HG03095 (cell line): ENCODE measurements at regions not wholly inside any gene's neighbourhood (a gene's known extent, or its start where the extent isn't known, plus 50 kb on each side); places are given as distances from the start of the nearest gene placed in this dataset.

Experiments used
- ATAC-seq: cut with Tn5 transposase; IDR thresholded peaks from one replicate; pipeline ENCODE4 v1.9.1; 2021; ENCODE audit warnings: moderate library complexity; ENCODE audit not compliant: unreplicated experiment

GRCh38 chr2:190783513-190784263, 96.9 kb upstream of the GLS start:
- ATAC-seq: no peak

DNA sequence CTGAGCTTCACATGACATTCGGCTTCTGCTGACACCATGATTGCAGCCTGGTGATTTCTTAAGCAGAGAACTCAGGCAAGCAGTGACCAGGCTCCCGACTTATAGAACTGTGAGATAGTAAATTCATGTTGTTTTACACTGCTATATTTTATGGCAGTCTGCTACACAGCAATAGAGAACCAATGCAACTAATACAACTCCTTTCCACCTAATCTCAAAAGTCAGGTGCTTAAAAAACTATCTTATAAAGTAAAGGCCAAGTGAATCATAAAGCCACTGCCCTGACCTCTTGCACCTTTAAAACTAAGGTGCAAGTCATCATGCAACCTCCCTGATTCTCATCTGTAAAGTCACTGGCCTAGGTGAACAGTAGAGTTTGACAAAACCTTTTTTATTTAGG, 95.3 kb upstream of the GLS start:
- ATAC-seq: no peak

DNA sequence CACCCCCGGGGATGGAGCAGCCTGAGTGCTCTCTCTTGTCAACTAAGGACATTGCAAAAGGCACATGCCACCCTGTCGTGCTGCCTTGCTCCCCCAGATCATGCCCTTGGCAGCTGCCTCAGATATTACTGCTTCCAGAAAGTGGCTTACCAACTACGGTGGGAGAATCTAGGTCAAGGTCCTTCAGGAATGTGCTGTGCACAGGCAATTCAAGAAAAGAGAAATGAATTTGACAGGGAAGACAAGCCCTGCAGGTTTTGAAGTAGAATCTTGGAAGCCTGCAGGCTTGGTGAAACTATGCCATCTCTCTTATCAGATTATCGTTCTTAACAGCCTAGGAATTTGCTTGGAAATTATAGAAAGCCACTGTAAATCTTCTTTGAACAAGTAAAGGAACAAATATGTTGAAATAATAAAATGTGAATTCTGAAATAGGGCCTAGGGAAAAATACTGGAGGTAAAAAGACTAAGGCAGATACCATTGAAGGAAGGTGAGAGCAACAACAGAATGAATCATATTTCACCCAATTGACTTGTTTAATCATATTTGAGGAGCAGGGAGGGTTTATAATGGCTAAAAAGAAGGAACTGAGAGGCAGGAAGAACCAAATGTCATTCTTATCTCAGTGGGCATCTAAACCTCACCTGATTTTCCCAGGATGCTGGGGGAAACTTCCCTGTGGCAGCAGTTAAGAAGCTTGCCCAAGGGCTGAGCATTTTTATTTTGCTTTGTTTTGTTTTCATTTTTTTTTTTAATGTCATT, 94.0 kb upstream of the GLS start:
- ATAC-seq: no peak

DNA sequence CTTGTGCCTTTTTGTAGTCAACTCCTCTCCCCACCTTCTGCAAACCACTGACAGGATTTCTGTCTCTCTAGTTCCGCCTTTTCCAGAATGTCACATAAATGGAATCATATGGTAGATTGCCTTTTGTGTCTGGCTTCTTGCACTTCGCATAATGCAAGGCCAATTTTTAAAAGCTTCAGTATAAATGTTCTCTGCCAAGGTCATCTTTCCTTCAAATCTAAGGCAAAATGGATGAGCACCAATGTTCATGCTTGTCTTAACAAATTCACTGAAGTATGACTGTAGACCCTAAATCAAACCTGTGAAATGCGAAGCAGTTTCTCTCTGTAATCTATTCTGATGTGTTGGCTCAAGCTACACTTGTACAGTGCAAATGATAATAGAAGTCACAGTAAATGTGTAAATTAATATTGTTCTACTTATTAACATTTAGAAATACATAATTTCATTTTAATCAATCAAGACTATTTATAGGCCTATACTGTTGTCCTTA, 92.8 kb upstream of the GLS start:
- no peak for ATAC-seq

- no peak for ATAC-seq
Measured at GRCh38 chr2:190789074-190790004, 91.3 kb upstream of the GLS start.

DNA sequence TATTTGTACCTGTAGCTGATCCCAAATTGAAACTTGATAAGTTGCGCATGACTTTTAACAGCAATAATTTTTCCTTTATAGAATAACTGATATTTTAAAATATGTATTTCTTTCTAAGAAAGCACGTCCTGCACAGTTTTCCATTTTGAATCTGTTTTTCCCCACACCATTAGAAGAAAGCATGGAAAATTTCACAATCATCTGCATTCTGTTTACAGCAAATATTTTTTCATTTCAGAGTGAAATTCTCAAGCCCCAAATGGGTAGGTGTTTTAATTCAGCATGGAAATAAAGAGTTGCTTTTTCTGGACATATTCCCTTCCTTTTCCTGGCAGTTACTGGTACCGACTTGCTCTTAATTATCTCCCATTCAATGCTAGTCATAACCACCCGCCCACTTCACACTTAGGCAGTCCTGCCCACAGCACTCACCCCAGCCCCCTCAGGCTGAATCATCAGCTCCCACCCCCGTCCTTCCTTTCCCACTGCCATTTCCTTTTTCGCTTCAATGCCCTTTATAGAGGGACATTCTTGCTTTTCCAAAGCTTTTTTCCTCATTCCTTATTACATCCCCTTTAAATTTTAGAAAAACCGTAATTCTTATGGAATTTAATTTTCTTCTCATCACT, 89.2 kb upstream of the GLS start:
- ATAC-seq: no peak

DNA sequence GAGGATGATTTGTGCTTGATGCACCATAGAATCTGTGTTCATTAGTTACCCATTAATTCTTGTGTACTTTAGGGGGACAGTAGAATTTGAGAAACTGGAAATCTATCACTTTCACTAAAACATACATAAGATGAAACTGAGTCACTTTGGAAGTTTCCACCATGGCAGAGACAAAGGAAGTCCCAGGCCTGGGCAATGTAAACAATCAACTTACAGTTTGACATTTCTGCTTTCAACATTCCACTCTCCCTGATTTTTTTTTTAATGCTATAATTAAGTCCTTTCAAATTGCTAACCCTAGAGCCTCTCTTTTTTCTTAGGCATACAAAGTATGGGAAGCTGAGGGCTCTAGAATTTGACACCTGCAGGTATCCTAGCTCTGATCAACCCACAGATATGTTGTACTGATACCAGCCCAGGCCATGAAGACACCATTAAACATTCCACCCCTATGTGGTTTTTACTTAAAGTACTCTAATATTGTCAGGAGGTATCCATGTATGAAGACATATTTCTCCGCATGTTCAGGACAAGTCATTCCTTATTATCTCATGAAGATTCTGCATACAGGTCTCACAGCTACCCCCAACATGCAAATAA, 88.5 kb upstream of the GLS start:
- ATAC-seq: no peak

DNA sequence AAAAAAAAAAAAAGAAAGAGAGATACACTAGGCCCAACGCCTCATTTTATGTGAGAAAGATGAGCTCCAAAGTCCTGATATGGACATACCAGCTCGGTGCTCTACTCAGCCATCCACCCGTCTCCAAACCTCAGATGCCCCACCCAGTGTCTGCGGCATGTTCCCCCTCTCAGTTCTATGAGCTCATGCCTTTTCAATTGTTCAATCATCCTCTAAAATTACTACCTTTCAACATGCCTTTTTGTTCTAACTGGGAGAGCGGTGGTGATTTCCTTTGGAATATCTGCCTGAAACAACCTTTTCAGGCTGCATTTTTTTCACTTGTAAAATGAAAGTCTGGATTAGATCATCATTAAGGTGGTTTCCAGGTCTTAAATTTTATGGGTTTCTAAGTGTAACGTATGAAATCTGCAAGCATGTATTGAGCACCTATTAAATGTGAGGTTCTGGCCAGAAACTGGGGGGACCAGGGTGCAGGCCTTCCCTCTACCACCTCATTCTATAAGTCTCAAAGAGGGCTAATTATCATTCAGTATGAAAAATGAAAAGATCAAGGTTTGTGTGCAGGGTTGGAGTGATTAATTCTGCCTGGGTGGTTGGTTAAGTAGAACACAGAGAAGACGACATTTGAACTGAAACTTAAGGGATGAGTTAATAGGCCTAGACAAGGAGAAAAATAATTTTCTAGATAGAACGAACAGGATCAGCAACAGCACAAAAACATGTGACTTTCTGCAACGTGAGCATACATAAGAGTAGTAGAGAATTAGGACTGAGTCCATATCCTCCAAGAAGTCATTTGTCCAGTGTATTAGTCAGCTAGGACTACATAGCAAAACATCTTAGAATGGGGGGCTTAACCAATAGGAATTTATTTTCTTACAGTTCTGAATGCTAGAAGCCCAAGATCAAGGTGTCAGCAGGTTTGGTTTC, 87.4 kb upstream of the GLS start:
- ATAC-seq: no peak

GRCh38 chr2:190794377-190794776, 86.2 kb upstream of the GLS start:
- no peak for ATAC-seq

- ATAC-seq: no peak
Measured at GRCh38 chr2:190794790-190795189, 85.8 kb upstream of the GLS start.

GRCh38 chr2:190795686-190796085, 84.9 kb upstream of the GLS start:
- no peak for ATAC-seq

- no peak for ATAC-seq
Measured at GRCh38 chr2:190799999-190800398, 80.6 kb upstream of the GLS start.

DNA sequence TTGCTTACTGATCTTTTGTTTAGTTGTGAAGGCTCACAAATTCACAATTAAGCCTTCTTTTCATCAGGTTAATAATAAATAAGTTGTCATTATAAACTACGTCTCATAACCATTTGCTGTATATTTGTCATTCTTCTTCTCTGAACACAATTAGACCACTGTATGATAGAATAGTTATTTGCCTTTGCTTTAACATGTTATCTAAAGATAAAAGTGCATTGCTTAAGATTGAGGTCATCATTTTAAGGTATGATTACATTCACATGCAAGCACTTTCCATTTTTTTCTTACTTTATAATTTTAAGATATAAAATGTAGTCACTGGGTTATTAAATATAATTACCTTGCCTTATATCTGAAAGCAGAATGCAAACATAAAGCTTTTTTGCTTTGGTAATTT, 80.1 kb upstream of the GLS start:
- no peak for ATAC-seq

GRCh38 chr2:190802129-190802528, 78.5 kb upstream of the GLS start:
- no peak for ATAC-seq

GRCh38 chr2:190802626-190803209, 77.9 kb upstream of the GLS start:
- ATAC-seq: no peak

- no peak for ATAC-seq
Measured at GRCh38 chr2:190804182-190804795, 76.3 kb upstream of the GLS start.

DNA sequence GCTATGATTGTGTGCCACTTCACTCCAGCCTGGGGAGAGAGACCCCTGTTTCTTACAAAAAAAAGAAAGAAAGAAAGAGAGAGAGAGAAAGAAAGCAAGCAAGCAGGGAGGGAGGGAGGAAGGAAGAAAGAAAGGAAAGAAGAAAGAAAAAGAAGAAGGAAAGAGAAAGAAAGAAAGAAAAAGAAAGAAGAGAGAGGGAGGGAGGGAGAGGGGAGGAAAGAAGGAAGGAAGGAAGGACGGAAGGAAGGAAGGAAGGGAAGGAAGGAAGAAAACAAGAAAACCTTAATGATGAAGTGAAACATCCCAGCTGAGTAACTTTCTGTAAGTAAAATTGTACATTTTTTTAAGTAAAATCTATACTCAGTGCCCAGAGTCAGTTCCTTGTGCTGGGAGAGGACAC, 75.5 kb upstream of the GLS start:
- no peak for ATAC-seq

GRCh38 chr2:190805843-190806242, 74.8 kb upstream of the GLS start:
- no peak for ATAC-seq

- no peak for ATAC-seq
Measured at GRCh38 chr2:190807886-190808285, 72.7 kb upstream of the GLS start.
